NT2/D1 (cell line): ENCODE measurements at regions not wholly inside any gene's neighbourhood (a gene's known extent, or its start where the extent isn't known, plus 50 kb on each side); places are given as distances from the start of the nearest gene placed in this dataset.
"Not testable (repeated sequence)": the region's sequence is repeated elsewhere in the genome, so short reads cannot be mapped to it uniquely, and the experiment has no call there.

Experiments
- DNase-seq: peaks from one replicate; pipeline ENCODE4 v3.0.0-alpha.2; 2011; ENCODE audit warnings: low read depth, low spot score
- H3K27me3 ChIP-seq: 2 replicates; pipeline ENCODE4 v1.6.0; 2011; ENCODE audit warnings: mild to moderate bottlenecking; ENCODE audit not compliant: insufficient read length, insufficient read depth
- H3K36me3 ChIP-seq: 2 replicates; pipeline ENCODE4 v1.6.1; 2011; ENCODE audit warnings: mild to moderate bottlenecking, low read length, mixed read lengths; ENCODE audit not compliant: insufficient read depth, insufficient read length
- H3K4me1 ChIP-seq: 2 replicates; pipeline ENCODE4 v1.5.1; 2011; ENCODE audit not compliant: insufficient read depth, insufficient read length
- H3K4me3 ChIP-seq: 2 replicates; pipeline ENCODE4 v1.5.1; 2011; ENCODE audit warnings: low read depth; ENCODE audit not compliant: insufficient read length
- H3K9ac ChIP-seq: 2 replicates; pipeline ENCODE4 v1.6.0; 2011; ENCODE audit warnings: low read depth; ENCODE audit not compliant: insufficient read length
- H3K9me3 ChIP-seq: 2 replicates; pipeline ENCODE4 v1.5.1; 2011; ENCODE audit warnings: mild to moderate bottlenecking, low read length; ENCODE audit not compliant: insufficient read depth
- SUZ12 ChIP-seq: IDR thresholded peaks from 2 replicates; pipeline ENCODE4 v1.6.1; 2011; ENCODE audit not compliant: insufficient read length, insufficient read depth; ENCODE audit errors: extremely low read depth
- YY1 ChIP-seq: IDR thresholded peaks from 2 replicates; pipeline ENCODE4 v1.6.1; 2011; ENCODE audit not compliant: insufficient read length, insufficient read depth
- ZNF274 ChIP-seq: IDR thresholded peaks from 2 replicates; pipeline ENCODE4 v1.6.1; 2011; ENCODE audit warnings: mild to moderate bottlenecking, low read depth, low read length

DNA sequence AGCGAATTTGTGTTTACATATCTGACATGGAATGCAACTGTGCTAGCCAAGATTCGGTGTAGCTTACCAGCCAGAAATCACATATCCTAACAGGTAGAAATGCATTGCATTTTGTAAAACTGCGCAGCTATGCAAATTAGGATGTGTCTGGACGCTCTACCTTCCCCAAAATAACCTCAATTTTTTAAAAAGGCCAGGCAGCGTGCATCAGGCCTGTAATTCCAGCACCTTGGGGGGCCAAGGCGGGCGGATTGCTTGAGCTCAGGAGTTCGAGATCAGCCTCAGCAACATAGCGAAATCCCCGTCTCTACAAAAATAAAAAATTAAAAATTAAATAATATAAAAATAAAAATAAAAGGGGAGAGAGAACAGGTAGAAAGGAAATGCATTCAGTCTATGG is 305.0 kb downstream of the TYW1 start:
- Histone ChIP-seq H3K27me3 (no peaks in the 10 kb centered on the region), H3K4me3 (peak overlapping the region; percentile 94), H3K9ac (peak overlapping the region; percentile 95), H3K36me3 (peaks cover 24% of the 10 kb centered on the region), H3K9me3 (no peaks in the 10 kb centered on the region), H3K4me1 (no peaks in the 10 kb centered on the region)
- TF ChIP-seq YY1 (no peak), SUZ12 (no peak), ZNF274 (no peak)
- no peak for DNase-seq

DNA sequence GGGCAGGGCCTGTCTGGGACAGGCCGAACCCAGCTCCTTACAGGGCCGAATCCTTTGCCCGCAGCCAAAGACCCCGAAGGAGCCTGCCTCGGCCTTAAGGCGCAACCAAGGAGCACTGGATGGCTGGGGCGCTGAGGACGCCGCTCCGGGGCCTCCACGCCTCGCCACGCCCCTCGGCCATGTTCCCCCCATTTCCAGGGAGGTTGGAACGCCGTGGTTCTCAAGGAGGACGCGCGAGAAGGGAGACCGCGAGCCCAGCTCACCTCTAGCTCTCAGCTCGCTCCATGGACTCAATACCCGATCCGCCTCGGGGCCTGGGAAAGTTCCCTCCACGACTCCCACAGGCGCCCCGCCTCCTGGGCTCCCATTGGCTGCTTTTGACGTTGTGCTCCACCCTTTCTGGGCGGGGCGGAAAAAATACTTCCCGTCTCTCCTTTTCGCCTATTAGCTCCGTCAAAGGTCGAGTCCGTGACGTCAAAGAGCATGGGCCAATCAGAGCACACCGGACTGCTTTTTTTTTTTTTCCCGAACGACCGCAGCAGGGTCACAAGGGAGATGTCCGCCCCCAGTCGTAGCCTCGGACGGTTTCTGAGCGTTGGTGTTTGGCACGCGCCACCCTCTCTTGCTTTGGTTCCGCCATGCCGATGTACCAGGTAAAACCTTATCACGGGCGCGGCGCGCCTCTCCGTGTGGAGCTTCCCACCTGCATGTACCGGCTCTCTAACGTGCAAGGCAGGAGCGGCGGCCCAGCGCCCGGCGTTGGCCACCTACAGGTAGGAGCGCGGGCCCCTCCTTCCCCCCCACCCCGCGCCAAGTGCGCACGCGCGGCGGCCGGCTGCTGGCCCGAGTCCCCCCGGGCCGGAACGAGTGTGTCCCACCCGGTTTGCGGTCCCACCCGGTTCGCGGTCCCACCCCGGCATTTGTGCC is 305.7 kb downstream of the TYW1 start:
- Histone ChIP-seq H3K4me3 (peak overlapping the region; percentile 94), H3K9me3 (no peaks in the 10 kb centered on the region), H3K9ac (peak overlapping the region; percentile 95), H3K27me3 (no peaks in the 10 kb centered on the region), H3K4me1 (no peaks in the 10 kb centered on the region), H3K36me3 (peaks cover 29% of the 10 kb centered on the region)
- TF ChIP-seq ZNF274 (no peak), YY1 (no peak), SUZ12 (no peak)
- peak; percentile 100 for DNase-seq

DNA sequence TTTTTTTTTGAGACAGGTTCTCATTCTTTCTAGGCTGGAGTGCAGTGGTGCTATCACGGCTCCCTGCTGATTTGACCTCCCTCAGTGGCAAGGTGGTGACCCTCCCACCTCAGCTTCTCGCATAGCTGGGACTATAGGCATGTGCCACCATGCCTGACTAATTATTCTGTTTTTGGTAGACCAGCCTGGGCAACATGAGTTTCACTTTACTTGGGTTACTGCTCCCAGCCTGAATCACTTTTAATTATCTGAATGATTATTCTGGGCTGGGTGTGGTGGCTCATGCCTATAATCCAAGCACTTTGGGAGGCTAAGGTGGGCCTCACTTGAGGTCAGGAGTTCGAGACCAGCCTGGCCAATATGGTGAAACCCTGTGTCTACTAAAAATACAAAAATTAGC is 308.2 kb downstream of the TYW1 start:
- not testable (repeated sequence) for H3K9me3 ChIP-seq, H3K4me1 ChIP-seq, H3K4me3 ChIP-seq, H3K9ac ChIP-seq, H3K27me3 ChIP-seq, DNase-seq
- H3K36me3 ChIP-seq = peaks cover 52% of the 10 kb centered on the region

DNA sequence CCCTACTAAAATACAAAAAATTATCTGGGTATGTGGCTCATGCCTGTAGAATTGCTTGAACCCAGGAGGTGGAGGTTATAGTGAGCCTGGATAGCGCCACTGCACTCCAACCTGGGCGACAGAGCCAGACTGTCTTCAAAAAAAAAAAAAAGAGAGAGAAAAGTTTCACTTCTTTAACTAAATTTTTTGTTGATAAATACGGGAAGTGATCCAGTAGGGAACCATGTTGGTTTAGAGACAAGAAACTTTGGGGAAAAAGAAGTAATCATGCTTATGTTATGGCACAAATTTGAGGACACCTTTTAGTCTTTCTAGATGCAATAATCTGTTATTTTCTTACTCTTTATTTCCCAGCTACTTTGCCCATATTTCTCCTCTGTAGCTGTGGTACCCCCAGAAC is 309.7 kb downstream of the TYW1 start:
- Histone ChIP-seq H3K9me3 (no peaks in the 10 kb centered on the region), H3K36me3 (peaks cover 67% of the 10 kb centered on the region), H3K4me1 (no peaks in the 10 kb centered on the region), H3K27me3 (no peaks in the 10 kb centered on the region), H3K9ac (no peak overlapping the region), H3K4me3 (no peak overlapping the region)
- DNase-seq = no peak
- TF ChIP-seq ZNF274 (no peak), SUZ12 (no peak), YY1 (no peak)

DNA sequence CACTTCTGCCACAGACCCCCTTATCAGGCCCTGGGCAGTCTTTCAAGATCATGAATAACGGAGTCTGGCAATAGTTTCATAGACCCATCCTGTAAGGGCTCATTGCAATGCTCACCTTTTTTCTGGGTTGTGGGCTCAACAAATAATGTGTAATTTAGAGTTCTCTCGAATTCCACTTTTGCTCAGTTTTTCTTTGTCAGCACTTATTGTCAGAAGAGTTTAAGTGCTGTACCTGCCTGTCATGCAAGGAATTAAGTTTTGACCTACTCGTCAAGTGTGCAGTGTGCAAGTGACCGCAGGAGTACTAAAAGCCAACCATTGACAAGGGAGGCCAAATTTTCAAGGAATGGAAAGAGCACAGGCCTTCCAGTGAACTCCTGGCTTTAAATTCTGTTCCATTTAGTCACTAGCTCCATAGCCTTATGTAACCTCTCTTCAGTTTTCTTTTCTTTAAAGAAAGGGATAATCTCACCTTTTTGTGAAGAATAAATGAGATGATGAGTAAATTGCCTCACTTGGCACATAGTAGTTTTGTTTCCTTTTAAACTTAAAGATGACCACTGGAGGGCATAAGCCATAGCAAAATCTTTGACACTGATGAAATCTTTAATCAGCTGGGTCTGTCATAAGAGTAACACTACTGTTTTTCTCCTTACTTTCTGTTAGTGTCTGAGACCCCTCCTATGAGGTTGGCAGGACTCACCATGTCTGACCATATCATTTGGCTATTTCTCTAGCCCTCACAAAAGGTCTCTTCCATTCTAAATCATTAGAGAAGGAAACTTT is 313.3 kb downstream of the TYW1 start:
- H3K36me3 ChIP-seq = peaks cover 91% of the 10 kb centered on the region
- DNase-seq = no peak
- H3K4me3 ChIP-seq = no peak overlapping the region
- H3K27me3 ChIP-seq = no peaks in the 10 kb centered on the region
- no peaks in the 10 kb centered on the region for H3K9me3 ChIP-seq
- H3K4me1 ChIP-seq = no peaks in the 10 kb centered on the region
- H3K9ac ChIP-seq = no peak overlapping the region
- TF ChIP-seq SUZ12 (no peak), ZNF274 (no peak), YY1 (no peak)

DNA sequence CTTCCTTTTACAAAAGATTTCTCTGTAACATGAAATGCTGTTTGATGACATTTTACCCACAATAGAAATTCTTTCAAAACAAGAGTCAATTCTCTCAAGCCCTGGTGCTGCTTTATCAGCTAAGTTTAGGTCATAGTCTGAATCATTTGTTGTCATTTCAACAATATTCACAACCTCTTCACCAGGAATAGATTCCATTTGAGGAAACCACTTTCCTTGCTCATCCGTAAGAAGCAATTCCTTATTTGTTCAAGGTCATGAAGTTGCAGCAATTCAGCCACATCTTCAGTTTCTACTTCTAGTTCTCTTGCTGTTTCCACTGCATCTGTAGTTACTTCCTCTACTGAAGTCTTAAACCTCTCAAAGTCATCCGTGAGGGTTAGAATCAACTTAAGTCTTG is 315.3 kb downstream of the TYW1 start:
- no peak for DNase-seq
- H3K9me3 ChIP-seq = no peaks in the 10 kb centered on the region
- peaks cover 89% of the 10 kb centered on the region for H3K36me3 ChIP-seq
- no peak overlapping the region for H3K4me3 ChIP-seq
- H3K9ac ChIP-seq = no peak overlapping the region
- no peaks in the 10 kb centered on the region for H3K27me3 ChIP-seq
- H3K4me1 ChIP-seq = no peaks in the 10 kb centered on the region
- TF ChIP-seq YY1 (no peak), ZNF274 (no peak)

DNA sequence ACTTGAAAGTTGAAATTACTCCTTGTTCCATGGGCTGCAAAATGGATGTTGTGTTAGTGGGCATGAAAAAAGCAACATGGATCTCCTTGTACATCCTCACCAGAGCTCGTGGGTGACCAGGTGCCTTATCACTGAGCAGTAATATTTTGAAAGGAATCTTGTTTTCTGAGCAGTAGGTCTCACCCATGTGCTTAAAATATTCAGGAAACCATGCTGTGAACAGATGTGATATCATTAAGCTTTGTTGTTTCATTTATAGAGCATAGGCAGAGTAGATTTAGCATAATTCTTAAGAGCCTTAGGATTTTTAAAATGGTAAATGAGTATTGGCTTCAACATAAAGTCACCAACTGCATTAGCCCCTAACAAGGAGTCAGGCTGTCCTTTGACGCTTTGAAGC is 316.6 kb downstream of the TYW1 start:
- no peak overlapping the region for H3K9ac ChIP-seq
- no peak for TF ChIP-seq SUZ12
- TF ChIP-seq YY1 = no peak
- no peak for TF ChIP-seq ZNF274
- no peaks in the 10 kb centered on the region for H3K27me3 ChIP-seq
- peaks cover 86% of the 10 kb centered on the region for H3K36me3 ChIP-seq
- no peaks in the 10 kb centered on the region for H3K9me3 ChIP-seq
- DNase-seq = no peak
- no peak overlapping the region for H3K4me3 ChIP-seq
- no peaks in the 10 kb centered on the region for H3K4me1 ChIP-seq

DNA sequence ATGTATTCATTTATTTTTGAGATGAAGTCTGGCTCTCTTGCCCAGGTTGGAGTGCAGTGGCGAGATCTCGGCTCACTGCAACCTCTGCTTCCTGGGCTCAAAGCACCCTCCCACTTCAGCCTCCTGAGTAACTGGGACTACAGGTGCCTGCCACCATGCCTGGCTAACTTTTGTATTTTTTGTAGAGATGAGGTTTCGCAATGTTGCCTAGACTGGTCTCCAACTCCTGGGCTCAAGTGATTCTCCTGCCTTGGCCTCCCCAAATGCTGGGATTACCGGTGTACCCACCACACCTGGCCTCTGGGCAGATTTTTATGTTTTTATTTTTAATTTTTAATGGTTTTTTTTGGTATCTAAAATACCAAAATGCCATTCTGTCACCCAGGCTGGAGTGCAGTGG is 320.3 kb downstream of the TYW1 start:
- DNase-seq, H3K27me3 ChIP-seq, H3K4me1 ChIP-seq, H3K4me3 ChIP-seq, H3K9me3 ChIP-seq, H3K9ac ChIP-seq: not testable (repeated sequence)
- H3K36me3 ChIP-seq = peaks cover 51% of the 10 kb centered on the region

DNA sequence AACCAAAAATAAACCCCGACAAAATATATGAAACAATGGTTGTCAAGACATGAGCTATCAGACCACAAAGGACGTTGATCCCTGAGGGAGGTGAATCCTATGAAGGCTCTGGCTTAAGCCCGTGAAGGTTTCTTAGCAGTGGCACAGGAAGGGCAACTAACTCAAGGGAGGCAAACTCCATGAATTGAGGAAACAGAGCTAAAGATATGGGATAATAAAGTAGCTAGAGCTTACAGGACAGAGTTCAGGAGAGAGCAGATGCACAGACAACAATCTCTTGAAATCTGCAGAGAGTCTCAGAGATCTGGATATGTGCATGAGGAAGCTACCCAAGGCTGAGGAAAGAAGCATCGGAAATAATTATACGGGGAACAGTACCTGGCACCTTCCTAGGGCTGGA is 331.6 kb downstream of the TYW1 start:
- not testable (repeated sequence) for H3K36me3 ChIP-seq, H3K27me3 ChIP-seq, DNase-seq, H3K9me3 ChIP-seq, H3K4me3 ChIP-seq, H3K9ac ChIP-seq, H3K4me1 ChIP-seq

DNA sequence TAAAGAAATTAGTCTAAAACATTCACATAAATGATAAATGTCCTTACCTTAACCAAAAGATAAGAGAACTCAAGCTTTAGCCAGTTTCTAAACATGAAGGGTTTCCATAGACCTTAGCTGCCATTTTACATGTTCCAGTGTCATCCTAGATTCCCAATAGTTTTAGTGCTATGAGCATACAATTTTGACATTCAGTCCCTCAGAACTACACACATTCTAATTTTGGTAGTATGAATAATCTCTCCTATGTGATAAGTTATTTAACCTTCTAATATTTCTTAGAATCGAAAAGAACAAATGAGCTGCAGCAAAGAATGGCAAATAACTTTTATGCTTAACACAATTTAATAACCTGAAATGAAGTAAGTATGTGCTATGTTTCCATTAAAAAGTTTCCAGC is 338.5 kb downstream of the TYW1 start:
- not testable (repeated sequence) for H3K36me3 ChIP-seq, H3K9ac ChIP-seq, H3K27me3 ChIP-seq, H3K4me3 ChIP-seq, DNase-seq, H3K9me3 ChIP-seq, H3K4me1 ChIP-seq
